ENCODE measurements at regions not wholly inside any gene's neighbourhood (a gene's known extent, or its start where the extent isn't known, plus 50 kb on each side); places are given as distances from the start of the nearest gene placed in this dataset.

DNA sequence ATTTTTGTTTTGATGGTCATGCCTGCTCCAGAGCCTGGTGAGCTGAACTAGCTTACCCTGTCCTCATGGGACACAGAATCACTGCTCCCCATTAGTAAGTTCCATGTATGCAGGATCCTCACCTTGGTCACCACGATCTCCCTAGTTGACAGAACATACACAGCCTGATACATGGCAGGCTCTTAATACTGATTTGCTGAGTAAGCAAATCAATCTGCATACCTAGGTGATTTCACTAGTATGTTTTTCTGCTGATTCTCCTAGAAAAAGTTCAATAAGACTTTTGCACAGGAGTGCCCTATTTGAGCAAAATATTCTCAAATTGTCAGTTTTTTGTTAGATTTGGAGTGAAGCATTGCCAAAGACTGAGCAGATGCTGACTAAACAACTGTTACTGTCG is 113.7 kb downstream of the ACER2 start:
- no peak overlapping the region for H2AFZ ChIP-seq (ENCODE audit: low read depth)
- no peaks in the 10 kb centered on the region for H4K20me1 ChIP-seq (ENCODE audit: insufficient read depth)
- TF ChIP-seq, protein P1, sequence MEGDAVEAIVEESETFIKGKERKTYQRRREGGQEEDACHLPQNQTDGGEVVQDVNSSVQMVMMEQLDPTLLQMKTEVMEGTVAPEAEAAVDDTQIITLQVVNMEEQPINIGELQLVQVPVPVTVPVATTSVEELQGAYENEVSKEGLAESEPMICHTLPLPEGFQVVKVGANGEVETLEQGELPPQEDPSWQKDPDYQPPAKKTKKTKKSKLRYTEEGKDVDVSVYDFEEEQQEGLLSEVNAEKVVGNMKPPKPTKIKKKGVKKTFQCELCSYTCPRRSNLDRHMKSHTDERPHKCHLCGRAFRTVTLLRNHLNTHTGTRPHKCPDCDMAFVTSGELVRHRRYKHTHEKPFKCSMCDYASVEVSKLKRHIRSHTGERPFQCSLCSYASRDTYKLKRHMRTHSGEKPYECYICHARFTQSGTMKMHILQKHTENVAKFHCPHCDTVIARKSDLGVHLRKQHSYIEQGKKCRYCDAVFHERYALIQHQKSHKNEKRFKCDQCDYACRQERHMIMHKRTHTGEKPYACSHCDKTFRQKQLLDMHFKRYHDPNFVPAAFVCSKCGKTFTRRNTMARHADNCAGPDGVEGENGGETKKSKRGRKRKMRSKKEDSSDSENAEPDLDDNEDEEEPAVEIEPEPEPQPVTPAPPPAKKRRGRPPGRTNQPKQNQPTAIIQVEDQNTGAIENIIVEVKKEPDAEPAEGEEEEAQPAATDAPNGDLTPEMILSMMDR (conservative IDR thresholded peaks at IDR 0.05; ENCODE audit: low read depth, low read length): no peak
- no peaks in the 10 kb centered on the region for H3K4me1 ChIP-seq (ENCODE audit: low read depth, poor library complexity, severe bottlenecking)
- H3K27ac ChIP-seq: no peak overlapping the region
- H3K4me2 ChIP-seq: no peak overlapping the region
- no peaks in the 10 kb centered on the region for H3K79me2 ChIP-seq (ENCODE audit: insufficient read depth, low read depth)
- H3K36me3 ChIP-seq (ENCODE audit: insufficient read depth): no peaks in the 10 kb centered on the region
- no peaks in the 10 kb centered on the region for H3K27me3 ChIP-seq (ENCODE audit: insufficient read depth, low read depth)
- H3K9ac ChIP-seq: no peak overlapping the region
- H3K4me3 ChIP-seq (IDR thresholded peaks at IDR 0.05; ENCODE audit: insufficient read depth, low read depth, low read length): no peak overlapping the region

DNA sequence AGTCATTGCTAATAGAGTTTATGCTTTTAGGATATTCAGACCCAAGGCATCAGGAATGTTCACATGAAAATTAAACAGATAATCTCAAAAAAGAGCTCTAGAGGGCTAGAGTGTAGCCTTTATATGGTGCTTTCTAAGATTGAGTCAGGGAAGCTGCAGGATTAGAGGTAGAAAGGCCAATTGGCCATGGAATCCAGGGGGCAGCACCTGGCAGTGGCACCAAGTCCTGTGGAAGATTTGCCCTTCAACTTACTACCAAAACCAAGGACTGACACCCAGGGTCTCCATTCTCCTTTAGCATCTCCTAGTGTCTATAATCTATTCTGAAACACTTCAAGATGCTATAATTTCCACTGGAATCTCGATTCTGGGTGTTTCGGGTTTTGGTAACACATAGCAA is 112.4 kb downstream of the ACER2 start:
- H2AFZ ChIP-seq (ENCODE audit: low read depth): no peak overlapping the region
- TF ChIP-seq, protein P1 (conservative IDR thresholded peaks at IDR 0.05; ENCODE audit: low read depth, low read length): no peak
- H3K36me3 ChIP-seq (ENCODE audit: insufficient read depth): no peaks in the 10 kb centered on the region
- H3K27me3 ChIP-seq (ENCODE audit: insufficient read depth, low read depth): no peaks in the 10 kb centered on the region
- no peak overlapping the region for H3K9ac ChIP-seq
- no peaks in the 10 kb centered on the region for H3K4me1 ChIP-seq (ENCODE audit: low read depth, poor library complexity, severe bottlenecking)
- H3K4me2 ChIP-seq: no peak overlapping the region
- H3K27ac ChIP-seq: no peak overlapping the region
- H3K4me3 ChIP-seq (IDR thresholded peaks at IDR 0.05; ENCODE audit: insufficient read depth, low read depth, low read length): no peak overlapping the region
- no peaks in the 10 kb centered on the region for H3K79me2 ChIP-seq (ENCODE audit: insufficient read depth, low read depth)
- no peaks in the 10 kb centered on the region for H4K20me1 ChIP-seq (ENCODE audit: insufficient read depth)

DNA sequence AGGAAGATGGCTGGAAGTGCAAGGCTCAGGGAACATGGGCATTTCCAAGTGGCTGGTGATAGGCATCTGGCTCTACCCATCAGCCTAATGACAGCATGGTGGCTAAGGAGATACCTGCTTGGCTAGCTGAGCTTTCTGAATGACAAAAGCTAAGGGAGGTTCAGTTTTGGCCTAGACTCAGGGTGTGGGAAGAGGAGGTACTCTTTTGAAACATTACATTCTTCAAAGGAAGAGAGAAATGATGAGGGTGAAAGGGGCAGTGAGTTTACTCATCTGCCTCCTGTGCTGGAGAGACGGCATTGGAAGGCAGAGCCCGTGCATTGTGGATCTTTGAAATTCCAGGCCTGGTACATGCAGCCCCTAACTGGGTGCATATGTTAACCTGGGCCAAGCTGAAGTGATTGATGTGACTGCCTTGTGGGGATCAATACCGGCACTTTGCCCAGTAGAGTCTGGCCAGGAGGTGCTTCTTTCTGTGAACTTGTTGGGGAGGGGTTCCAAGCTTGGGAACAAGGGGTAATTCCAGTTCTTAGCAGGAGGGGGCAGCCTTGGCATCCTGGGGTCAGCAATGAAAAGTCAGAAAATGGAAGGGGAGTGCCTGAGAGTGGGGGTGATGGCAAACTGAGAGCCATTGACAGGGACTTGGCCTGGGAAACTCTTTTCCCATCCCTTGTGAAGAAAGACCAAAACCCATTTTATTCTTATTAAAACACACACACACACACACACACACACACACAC is 108.6 kb downstream of the ACER2 start:
- TF ChIP-seq, protein P1 (conservative IDR thresholded peaks at IDR 0.05; ENCODE audit: low read depth, low read length): peak; percentile 24; the same call in 1 of the 2 replicates
- H3K36me3 ChIP-seq (ENCODE audit: insufficient read depth): no peaks in the 10 kb centered on the region
- H3K27me3 ChIP-seq (ENCODE audit: insufficient read depth, low read depth): no peaks in the 10 kb centered on the region
- H3K4me1 ChIP-seq (ENCODE audit: low read depth, poor library complexity, severe bottlenecking): no peaks in the 10 kb centered on the region
- H3K4me3 ChIP-seq (IDR thresholded peaks at IDR 0.05; ENCODE audit: insufficient read depth, low read depth, low read length): no peak overlapping the region
- no peak overlapping the region for H3K9ac ChIP-seq
- H3K79me2 ChIP-seq (ENCODE audit: insufficient read depth, low read depth): no peaks in the 10 kb centered on the region
- H3K4me2 ChIP-seq: no peak overlapping the region
- no peaks in the 10 kb centered on the region for H4K20me1 ChIP-seq (ENCODE audit: insufficient read depth)
- no peak overlapping the region for H2AFZ ChIP-seq (ENCODE audit: low read depth)
- no peak overlapping the region for H3K27ac ChIP-seq

DNA sequence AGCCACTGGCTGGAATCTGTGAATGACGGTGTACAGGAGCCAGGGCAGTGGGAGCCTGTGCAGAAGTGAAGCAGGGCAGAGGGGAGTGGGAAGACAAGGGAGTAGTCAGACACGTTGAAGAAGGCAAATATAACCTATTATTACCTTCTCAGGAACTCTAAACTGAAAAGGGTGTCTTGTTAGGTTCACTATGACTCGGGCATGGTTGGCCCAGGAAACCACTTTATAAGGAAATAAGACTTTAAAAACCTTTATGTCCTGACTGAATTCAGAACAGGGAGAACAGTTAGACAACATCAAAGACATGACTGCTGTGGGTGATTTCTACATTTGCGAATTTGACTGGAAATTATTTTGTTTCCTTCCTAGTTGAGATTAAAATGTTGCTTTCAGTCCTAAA is 107.5 kb downstream of the ACER2 start:
- Histone ChIP-seq H3K27ac (no peak overlapping the region), H4K20me1 (ENCODE audit: insufficient read depth) (no peaks in the 10 kb centered on the region), H3K36me3 (ENCODE audit: insufficient read depth) (no peaks in the 10 kb centered on the region), H2AFZ (ENCODE audit: low read depth) (no peak overlapping the region), H3K4me2 (no peak overlapping the region), H3K4me3 (IDR thresholded peaks at IDR 0.05; ENCODE audit: insufficient read depth, low read depth, low read length) (no peak overlapping the region), H3K79me2 (ENCODE audit: insufficient read depth, low read depth) (no peaks in the 10 kb centered on the region), H3K4me1 (ENCODE audit: low read depth, poor library complexity, severe bottlenecking) (no peaks in the 10 kb centered on the region), H3K9ac (no peak overlapping the region), H3K27me3 (ENCODE audit: insufficient read depth, low read depth) (no peaks in the 10 kb centered on the region)
- TF ChIP-seq, protein P1 (conservative IDR thresholded peaks at IDR 0.05; ENCODE audit: low read depth, low read length): no peak
